ENCODE measurements at regions not wholly inside any gene's neighbourhood (a gene's known extent, or its start where the extent isn't known, plus 50 kb on each side); places are given as distances from the start of the nearest gene placed in this dataset.

GRCh38 chr13:78029901-78030300, 111.3 kb upstream of the EDNRB start:
- no peak for TF ChIP-seq EZH2 (IDR thresholded peaks at IDR 0.05; ENCODE audit: low read length, missing control alignments)
- no peak for TF ChIP-seq CTCF (conservative IDR thresholded peaks at IDR 0.05 in 1 of 2, IDR thresholded peaks at IDR 0.05 in 1 of 2; ENCODE audit: low read depth in 1 of 2, low read length in 2 of 2)

All from fibroblast of lung (primary cell).